Panc1 (cell line): ENCODE measurements at regions not wholly inside any gene's neighbourhood (a gene's known extent, or its start where the extent isn't known, plus 50 kb on each side); places are given as distances from the start of the nearest gene placed in this dataset.

Experiments
- ATAC-seq: fragments of 200-7000 bp; cut with Tn5 transposase; 2 replicates; pipeline ENCODE4 v1.9.1; 2020; ENCODE audit warnings: mild to moderate bottlenecking, moderate library complexity
- BruUV-seq: library from RNA; stranded (reverse); fragments of 400-500 nt; replicated peaks from 2 replicates; lab custom pipeline; 2021; lab: Mats Ljungman, UMichigan
- CTCF ChIA-PET: fragments of 300-600 bp; sonication (Branson Sonifier 250); formaldehyde crosslinking; loops from one replicate; lab custom pipeline; 2022; ENCODE audit warnings: antibody characterized with exemption; lab: Charles Lee
- POLR2A ChIA-PET: fragments of 300-600 bp; sonication (Branson Sonifier 250); formaldehyde crosslinking; loops from one replicate; lab custom pipeline; 2022; ENCODE audit warnings: antibody characterized with exemption; lab: Charles Lee
- DNase-seq: peaks from one replicate; pipeline ENCODE4 v3.0.0-alpha.2; 2010; ENCODE audit warnings: low read depth, low spot score
- H3K27ac ChIP-seq: 2 replicates; pipeline ENCODE4 v1.5.1; 2011; ENCODE audit warnings: mild to moderate bottlenecking, low read length, inconsistent platforms
- H3K27me3 ChIP-seq: fragments of 200-500 bp; sonication (Bioruptor generic); 2 replicates; pipeline ENCODE4 v1.6.0; 2014; ENCODE audit warnings: low read length, inconsistent platforms; ENCODE audit not compliant: control insufficient read depth, insufficient read depth
- H3K36me3 ChIP-seq: fragments of 200-500 bp; sonication (Bioruptor generic); 2 replicates; pipeline ENCODE4 v1.5.1; 2014; ENCODE audit warnings: inconsistent platforms, mild to moderate bottlenecking, low read length, moderate library complexity; ENCODE audit not compliant: control insufficient read depth, insufficient read depth
- H3K4me1 ChIP-seq: 2 replicates; pipeline ENCODE4 v1.5.1; 2011; ENCODE audit warnings: inconsistent platforms, mild to moderate bottlenecking, low read length, moderate library complexity; ENCODE audit not compliant: control insufficient read depth, insufficient read depth
- H3K4me3 ChIP-seq, 2 experiments: 2 replicates each; pipeline ENCODE4 v1.5.1; 2011 to 2012; ENCODE audit warnings: low read depth in 2 of 2, low read length in 2 of 2, mild to moderate bottlenecking in 2 of 2, inconsistent platforms in 1 of 2, moderate library complexity in 1 of 2
- H3K9me3 ChIP-seq: fragments of 200-500 bp; sonication (Bioruptor generic); 2 replicates; pipeline ENCODE4 v1.5.1; 2014; ENCODE audit warnings: low read depth, mild to moderate bottlenecking, inconsistent platforms, low read length, moderate library complexity; ENCODE audit not compliant: control insufficient read depth, insufficient read depth
- CTCF ChIP-seq: fragments of 450-650 bp; IDR thresholded peaks from 2 replicates; pipeline ENCODE4 v1.5.1; 2017; ENCODE audit warnings: mild to moderate bottlenecking
- POLR2AphosphoS5 ChIP-seq: IDR thresholded peaks from 2 replicates; pipeline ENCODE4 v1.6.1; 2012; ENCODE audit warnings: mild to moderate bottlenecking, low read depth, low read length, moderate library complexity
- REST ChIP-seq, 2 experiments: IDR thresholded peaks; 2 replicates each; pipeline ENCODE4 v1.6.1; 2011 to 2012; ENCODE audit warnings: low read depth in 2 of 2, control low read depth in 1 of 2, low read length in 1 of 2, mild to moderate bottlenecking in 1 of 2, moderate library complexity in 1 of 2; ENCODE audit not compliant: insufficient read depth in 1 of 2
- SIN3A ChIP-seq: IDR thresholded peaks from 2 replicates; pipeline ENCODE4 v1.6.1; 2012; ENCODE audit warnings: low read depth, mild to moderate bottlenecking, low read length, moderate library complexity, borderline replicate concordance; ENCODE audit not compliant: insufficient read depth
- TCF7L2 ChIP-seq: IDR thresholded peaks from 2 replicates; pipeline ENCODE4 v1.6.1; 2011; ENCODE audit warnings: mild to moderate bottlenecking, low read depth, low read length, inconsistent platforms
- in situ Hi-C: cut with HindIII; loops from 2 replicates; pipeline ENCODE4 v1.10.0; 2016; ENCODE audit warnings: low sequenced_read_pairs, low pct_unique_long_range_greater_than_20kb
- intact Hi-C: fragments of 100-400 bp; cut with micrococcal nuclease; formaldehyde crosslinking; loops from one replicate; pipeline ENCODE4 v1.10.0; 2022; ENCODE audit not compliant: unreplicated experiment

DNA sequence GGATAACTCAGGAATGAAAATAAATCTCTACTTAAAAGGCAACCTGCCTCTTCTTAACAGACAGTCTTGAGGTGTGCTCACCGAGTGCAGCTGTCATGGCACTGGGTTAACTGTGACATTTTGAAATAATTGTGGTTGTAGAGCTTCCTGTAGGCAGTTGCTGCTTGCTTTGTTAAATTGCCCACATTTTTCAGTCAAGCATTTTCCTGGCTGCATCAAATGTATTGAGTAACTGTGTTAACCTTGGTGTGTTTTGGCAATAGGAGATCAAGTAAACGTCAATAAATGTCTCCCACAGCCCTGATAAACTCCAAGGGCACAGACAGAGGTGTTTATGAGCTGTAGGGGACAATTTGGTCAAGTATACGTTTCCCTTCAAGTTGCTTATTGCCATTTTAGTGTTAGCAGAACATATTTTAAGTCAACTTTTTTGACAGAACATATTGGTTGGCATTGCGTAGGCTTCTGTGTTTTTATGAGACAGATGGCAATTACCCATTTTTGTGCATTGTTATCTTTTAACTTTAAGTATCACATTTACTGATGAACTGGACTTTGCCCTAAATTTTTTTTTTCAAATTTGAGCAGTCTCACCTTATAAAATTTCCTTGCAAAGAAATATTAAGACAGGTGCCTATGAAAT lies 527.4 kb downstream of the C4orf33 start:
- H3K36me3 ChIP-seq = no peaks in the 10 kb centered on the region
- no peak overlapping the region for H3K4me3 ChIP-seq
- ATAC-seq (no peak), DNase-seq (no peak)
- in situ Hi-C loops (no loop called here), intact Hi-C loops (no loop called here)
- POLR2A ChIA-PET = no interaction called here
- BruUV-seq = no TSS peak
- CTCF ChIA-PET = no interaction called here
- no peak for TF ChIP-seq SIN3A
- no peak for TF ChIP-seq POLR2AphosphoS5
- TF ChIP-seq TCF7L2 = no peak
- TF ChIP-seq REST (IDR thresholded peaks at IDR 0.05; ENCODE audit: insufficient read depth in 1 of 2, low read depth in 2 of 2, low read length in 1 of 2) = no peak
- no peak for TF ChIP-seq CTCF
- H3K27me3 ChIP-seq = no peaks in the 10 kb centered on the region
- no peak overlapping the region for H3K27ac ChIP-seq
- H3K9me3 ChIP-seq = no peaks in the 10 kb centered on the region
- H3K4me1 ChIP-seq = no peaks in the 10 kb centered on the region

DNA sequence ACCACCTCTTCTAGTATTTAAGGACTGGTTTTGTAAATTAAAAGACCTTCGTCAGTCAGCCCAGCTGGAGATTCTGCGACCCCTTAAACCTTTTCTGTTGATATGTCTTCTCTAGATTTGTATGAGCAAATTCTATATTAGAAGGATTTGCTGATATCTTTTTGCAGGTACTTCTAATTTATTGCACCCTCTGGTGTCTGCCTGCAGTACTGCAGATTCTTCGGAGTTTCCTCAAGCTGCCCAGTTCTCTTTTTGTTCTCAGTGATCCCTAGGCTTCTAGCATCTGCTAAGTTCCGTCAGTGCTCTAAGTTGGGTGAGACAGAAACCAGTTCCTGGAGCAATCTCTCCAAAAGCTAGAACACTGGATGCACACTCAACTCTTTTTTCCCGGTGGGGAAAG lies 545.2 kb downstream of the C4orf33 start:
- ChIA-PET CTCF (no interaction called here), POLR2A (no interaction called here)
- H3K9me3 ChIP-seq = no peaks in the 10 kb centered on the region
- in situ Hi-C loops = no loop called here
- peak; percentile 35 for DNase-seq
- H3K36me3 ChIP-seq = no peaks in the 10 kb centered on the region
- H3K27me3 ChIP-seq = no peaks in the 10 kb centered on the region
- H3K4me1 ChIP-seq = no peaks in the 10 kb centered on the region
- no TSS peak for BruUV-seq
- no peak overlapping the region for H3K27ac ChIP-seq
- no peak for ATAC-seq
- intact Hi-C loops = loop anchor here (5.0 kb wide), 2 partner anchors 114 to 279 kb away; no protein-coding TSS in a partner anchor
- no peak overlapping the region for H3K4me3 ChIP-seq
- TF ChIP-seq TCF7L2 (no peak), CTCF (peak; percentile 60)
